Stomach smooth muscle (tissue), 2 donors: ENCODE measurements at regions not wholly inside any gene's neighbourhood (a gene's known extent, or its start where the extent isn't known, plus 50 kb on each side); places are given as distances from the start of the nearest gene placed in this dataset.
"Not testable (repeated sequence)": the region's sequence is repeated elsewhere in the genome, so short reads cannot be mapped to it uniquely, and the experiment has no call there.

Source experiments
- H3K27ac ChIP-seq: one replicate; pipeline ENCODE4 v1.7.0; 2013; ENCODE audit warnings: mild to moderate bottlenecking, low read length, inconsistent platforms
- H3K27me3 ChIP-seq, 2 donors: one replicate each; pipeline ENCODE4 v1.7.0; 2013; ENCODE audit warnings: low read length in 2 of 2; ENCODE audit not compliant: insufficient read depth in 2 of 2, control insufficient read depth in 1 of 2
- H3K36me3 ChIP-seq, 2 donors: one replicate each; pipeline ENCODE4 v1.7.0; 2013; ENCODE audit warnings: low read length in 2 of 2; ENCODE audit not compliant: control insufficient read depth in 2 of 2, insufficient read depth in 2 of 2
- H3K4me1 ChIP-seq: one replicate; pipeline ENCODE4 v1.7.0; 2013; ENCODE audit warnings: low read length; ENCODE audit not compliant: control insufficient read depth, insufficient read depth
- H3K4me3 ChIP-seq, 2 donors: one replicate each; pipeline ENCODE4 v1.7.0; 2013; ENCODE audit warnings: low read length in 2 of 2
- H3K9ac ChIP-seq, 2 donors: one replicate each; pipeline ENCODE4 v1.7.0; 2013; ENCODE audit warnings: low read length in 2 of 2, mild to moderate bottlenecking in 1 of 2
- H3K9me3 ChIP-seq, 2 donors: one replicate each; pipeline ENCODE4 v1.7.0; 2013; ENCODE audit warnings: low read length in 2 of 2; ENCODE audit not compliant: control insufficient read depth in 2 of 2
- donor health status: healthy.
- donor health status: Pancreatic carcinoma.

GRCh38 chr1:68828013-68828412 is 331.1 kb upstream of the DEPDC1 start:
- Histone ChIP-seq H3K27me3 (no peaks in the 10 kb centered on the region), H3K9me3 (peaks cover 0 to 3% of the 10 kb centered on the region in 2 donors), H3K4me3 (no peak overlapping the region), H3K27ac (no peak overlapping the region), H3K9ac (no peak overlapping the region), H3K4me1 (no peaks in the 10 kb centered on the region), H3K36me3 (no peaks in the 10 kb centered on the region)

DNA sequence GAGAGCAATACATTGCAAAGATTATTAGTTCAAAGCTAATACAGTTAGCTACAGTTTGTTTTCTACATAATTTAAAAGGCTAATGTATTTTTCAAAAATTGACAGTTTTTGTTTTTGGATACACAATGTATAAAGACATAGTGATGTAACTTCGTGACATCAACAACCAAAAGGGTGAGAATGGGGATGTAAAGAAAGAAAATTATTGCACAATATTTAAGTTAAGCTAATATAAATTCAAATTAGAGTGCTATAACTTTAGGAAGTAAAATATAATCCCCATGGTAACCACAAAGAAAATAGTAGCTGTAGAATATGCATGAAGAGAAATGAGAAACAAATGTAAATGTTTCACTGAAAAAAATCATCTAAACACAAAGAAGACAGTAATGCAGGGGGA is 334.4 kb upstream of the DEPDC1 start:
- H3K9ac ChIP-seq: no peak overlapping the region
- H3K4me3 ChIP-seq: no peak overlapping the region
- peaks cover 0 to 9% of the 10 kb centered on the region in 2 donors for H3K9me3 ChIP-seq
- H3K27me3 ChIP-seq: no peaks in the 10 kb centered on the region
- H3K4me1 ChIP-seq: no peaks in the 10 kb centered on the region
- no peaks in the 10 kb centered on the region for H3K36me3 ChIP-seq
- no peak overlapping the region for H3K27ac ChIP-seq

GRCh38 chr1:68848017-68848416 is 351.1 kb upstream of the DEPDC1 start:
- H3K4me1 ChIP-seq: no peaks in the 10 kb centered on the region
- no peak overlapping the region for H3K4me3 ChIP-seq
- no peaks in the 10 kb centered on the region for H3K9me3 ChIP-seq
- H3K9ac ChIP-seq: no peak overlapping the region
- no peaks in the 10 kb centered on the region for H3K36me3 ChIP-seq
- H3K27ac ChIP-seq: no peak overlapping the region
- H3K27me3 ChIP-seq: no peaks in the 10 kb centered on the region

- no peaks in the 10 kb centered on the region for H3K4me1 ChIP-seq
- no peak overlapping the region for H3K27ac ChIP-seq
- H3K9ac ChIP-seq: no peak overlapping the region
- no peaks in the 10 kb centered on the region for H3K27me3 ChIP-seq
- no peaks in the 10 kb centered on the region for H3K36me3 ChIP-seq
- no peak overlapping the region for H3K4me3 ChIP-seq
- no peaks in the 10 kb centered on the region for H3K9me3 ChIP-seq
Observed at GRCh38 chr1:68868606-68869005, 371.7 kb upstream of the DEPDC1 start.

- Histone ChIP-seq H3K36me3 (no peaks in the 10 kb centered on the region), H3K9ac (no peak overlapping the region), H3K27me3 (no peaks in the 10 kb centered on the region), H3K4me3 (no peak overlapping the region), H3K4me1 (no peaks in the 10 kb centered on the region), H3K27ac (no peak overlapping the region), H3K9me3 (no peaks in the 10 kb centered on the region)
Observed at GRCh38 chr1:68873144-68873543, 376.3 kb upstream of the DEPDC1 start.

GRCh38 chr1:68881330-68882194 is 384.7 kb upstream of the DEPDC1 start:
- not testable (repeated sequence) for H3K9me3 ChIP-seq, H3K4me1 ChIP-seq, H3K27ac ChIP-seq, H3K4me3 ChIP-seq, H3K36me3 ChIP-seq, H3K9ac ChIP-seq, H3K27me3 ChIP-seq

DNA sequence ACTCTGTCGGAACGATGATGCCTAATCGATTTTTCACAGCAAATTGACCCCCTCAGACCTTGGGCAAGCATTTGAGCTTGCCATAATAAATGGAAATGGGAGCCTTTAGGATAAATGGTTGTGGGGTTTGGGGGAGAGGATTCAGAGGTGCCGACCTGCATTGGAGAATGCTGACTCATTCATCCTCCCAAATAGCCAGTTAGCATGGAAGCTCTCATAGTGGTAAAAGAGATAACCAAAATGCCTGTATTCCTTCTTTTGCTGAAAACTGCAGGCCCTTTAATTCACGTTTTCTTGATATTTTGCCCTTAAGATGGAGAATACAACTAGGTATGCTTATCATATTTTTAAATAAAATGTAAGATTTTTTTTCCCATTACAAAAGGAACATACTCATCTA is 392.6 kb upstream of the DEPDC1 start:
- no peak overlapping the region for H3K4me3 ChIP-seq
- H3K27me3 ChIP-seq: no peaks in the 10 kb centered on the region
- H3K27ac ChIP-seq: no peak overlapping the region
- H3K9me3 ChIP-seq: no peaks in the 10 kb centered on the region
- no peaks in the 10 kb centered on the region for H3K4me1 ChIP-seq
- H3K9ac ChIP-seq: no peak overlapping the region
- H3K36me3 ChIP-seq: no peaks in the 10 kb centered on the region

- no peaks in the 10 kb centered on the region for H3K4me1 ChIP-seq
- H3K27ac ChIP-seq: no peak overlapping the region
- H3K36me3 ChIP-seq: no peaks in the 10 kb centered on the region
- no peak overlapping the region for H3K9ac ChIP-seq
- H3K4me3 ChIP-seq: no peak overlapping the region
- H3K9me3 ChIP-seq: no peaks in the 10 kb centered on the region
- no peaks in the 10 kb centered on the region for H3K27me3 ChIP-seq
Observed at GRCh38 chr1:68890736-68891135, 393.9 kb upstream of the DEPDC1 start.

- Histone ChIP-seq H3K27ac (no peak overlapping the region), H3K9ac (no peak overlapping the region), H3K4me3 (no peak overlapping the region), H3K36me3 (no peaks in the 10 kb centered on the region), H3K9me3 (peaks cover 0 to under 1% of the 10 kb centered on the region in 2 donors), H3K27me3 (no peaks in the 10 kb centered on the region), H3K4me1 (no peaks in the 10 kb centered on the region)
Observed at GRCh38 chr1:68904477-68904876, 407.6 kb upstream of the DEPDC1 start.

DNA sequence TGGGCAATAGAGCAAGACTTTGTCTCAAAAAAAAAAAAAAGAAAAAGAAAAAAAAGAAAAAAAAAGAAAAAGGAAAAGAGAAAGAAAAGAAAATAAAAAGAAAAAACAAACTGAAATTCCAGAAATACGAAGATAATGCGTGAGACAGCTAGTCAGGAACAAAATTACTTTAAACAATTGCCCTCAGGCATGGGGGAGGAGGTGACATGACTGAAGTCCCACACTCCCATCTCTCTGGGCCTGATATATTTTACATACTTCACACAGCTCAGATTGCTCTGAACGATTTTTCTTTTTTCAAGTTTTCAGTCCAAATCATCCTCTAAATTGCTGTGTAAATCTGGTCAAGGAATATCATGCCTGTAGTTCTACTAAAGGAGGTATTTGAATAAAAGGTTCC is 409.5 kb upstream of the DEPDC1 start:
- Histone ChIP-seq H3K27me3 (no peaks in the 10 kb centered on the region), H3K4me1 (no peaks in the 10 kb centered on the region), H3K9ac (no peak overlapping the region), H3K36me3 (no peaks in the 10 kb centered on the region), H3K27ac (no peak overlapping the region), H3K9me3 (peaks cover 0 to 7% of the 10 kb centered on the region in 2 donors), H3K4me3 (no peak overlapping the region)

DNA sequence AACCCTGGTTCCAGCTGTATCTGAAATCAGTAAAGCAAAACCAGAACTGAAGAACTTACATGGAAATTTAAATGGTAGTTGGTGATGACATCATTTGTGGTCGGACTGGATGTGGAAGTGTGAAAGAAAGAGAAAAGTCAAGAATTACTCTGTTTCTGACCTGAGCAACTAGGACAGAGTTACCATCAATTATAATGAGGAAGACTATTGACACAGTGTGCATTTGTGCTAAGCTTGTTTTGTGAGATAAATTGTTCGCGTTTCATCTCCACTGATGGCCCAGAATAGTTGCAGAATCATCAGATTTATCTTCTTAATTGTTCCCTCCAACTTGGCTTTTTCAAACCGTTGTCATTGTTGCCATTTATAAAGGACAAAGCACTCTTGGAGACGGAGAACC is 410.6 kb upstream of the DEPDC1 start:
- no peaks in the 10 kb centered on the region for H3K27me3 ChIP-seq
- H3K9ac ChIP-seq: no peak overlapping the region
- no peak overlapping the region for H3K27ac ChIP-seq
- H3K4me1 ChIP-seq: no peaks in the 10 kb centered on the region
- H3K9me3 ChIP-seq: peaks cover 0 to 7% of the 10 kb centered on the region in 2 donors
- H3K4me3 ChIP-seq: no peak overlapping the region
- H3K36me3 ChIP-seq: no peaks in the 10 kb centered on the region
